ENCODE measurements at regions not wholly inside any gene's neighbourhood (a gene's known extent, or its start where the extent isn't known, plus 50 kb on each side); places are given as distances from the start of the nearest gene placed in this dataset.
"Not testable (repeated sequence)": the region's sequence is repeated elsewhere in the genome, so short reads cannot be mapped to it uniquely, and the experiment has no call there.

DNA sequence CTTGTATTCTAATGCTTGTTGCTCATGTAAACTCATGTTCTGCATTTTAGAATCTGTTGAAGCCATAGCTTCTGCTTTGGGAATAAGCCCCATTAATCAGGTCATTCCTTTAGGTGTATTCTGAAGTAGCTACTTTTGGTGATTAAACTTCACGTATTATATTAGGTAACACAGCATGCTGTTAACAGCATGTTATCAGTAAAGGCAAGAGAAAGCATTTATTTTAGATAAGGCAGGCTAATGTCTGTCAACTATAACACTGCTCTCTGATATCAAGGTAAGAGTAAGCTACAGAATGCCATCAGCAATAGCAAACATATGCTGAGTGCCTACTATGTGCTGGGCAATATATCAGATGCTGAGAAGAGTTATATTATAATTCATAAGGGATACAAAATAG is 726.4 kb downstream of the TTLL7 start:
- H3K4me1 ChIP-seq (ENCODE audit: control insufficient read depth, insufficient read depth, low read length); SMC1A ChIA-PET (ENCODE audit: uncharacterized antibody, unreplicated experiment); H4K20me1 ChIP-seq (ENCODE audit: control insufficient read depth, insufficient read depth); ATAC-seq; FAIRE-seq; intact Hi-C loops (cut with micrococcal nuclease; ENCODE audit: unreplicated experiment); H3K9me3 ChIP-seq (replicated peaks; ENCODE audit: control insufficient read depth, insufficient read depth, low read length); POLR2A ChIA-PET; CTCF ChIA-PET; H2AFZ ChIP-seq (ENCODE audit: control insufficient read depth, low read depth, low read length); H3K9ac ChIP-seq (ENCODE audit: control insufficient read depth, insufficient read depth, low read length); H3K4me2 ChIP-seq (ENCODE audit: control insufficient read depth, insufficient read depth); BruUV-seq (replicated peaks); H3K79me2 ChIP-seq (ENCODE audit: control insufficient read depth, insufficient read depth, low read length); H3K36me3 ChIP-seq (ENCODE audit: control insufficient read depth in 2 of 2, insufficient read depth in 2 of 2, low read length in 1 of 2); DNase-seq (ENCODE audit: low read depth, low spot score); in situ Hi-C loops (cut with MboI); H3K27me3 ChIP-seq (replicated peaks in 1 of 2; ENCODE audit: control insufficient read depth in 2 of 2, insufficient read depth in 2 of 2, low read length in 1 of 2); RAD21 ChIA-PET (ENCODE audit: unreplicated experiment); H3K27ac ChIP-seq (ENCODE audit: control insufficient read depth, insufficient read depth); H3K4me3 ChIP-seq: not testable (repeated sequence)
- WGBS (ENCODE audit: insufficient coverage, insufficient replicate concordance, low lambda C conversion rate, missing lambda C conversion rate): 0% methylated on average over 1 of the region's 1 CpG

DNA sequence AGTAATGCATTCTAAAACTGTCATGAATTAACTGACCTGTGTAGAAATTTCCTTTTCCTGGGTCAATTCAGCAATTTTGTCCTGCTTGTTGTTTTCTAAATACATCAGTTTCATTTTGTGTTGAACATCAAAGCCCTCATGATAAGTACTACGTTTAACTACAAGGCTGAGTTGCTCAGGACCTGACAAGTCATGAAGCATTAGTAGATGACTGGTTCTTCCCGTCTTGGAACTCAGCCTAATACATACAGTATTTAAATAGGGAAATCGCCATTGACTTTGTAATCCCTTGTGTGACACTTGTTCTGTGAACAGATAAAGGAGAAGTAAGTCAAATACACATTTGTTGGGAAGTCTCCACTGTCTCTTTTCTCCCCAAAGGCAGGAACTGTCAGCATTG is 727.1 kb downstream of the TTLL7 start:
- H2AFZ ChIP-seq (ENCODE audit: control insufficient read depth, low read depth, low read length); H3K79me2 ChIP-seq (ENCODE audit: control insufficient read depth, insufficient read depth, low read length); ATAC-seq; DNase-seq (ENCODE audit: low read depth, low spot score); CTCF ChIA-PET; H3K27me3 ChIP-seq (replicated peaks in 1 of 2; ENCODE audit: control insufficient read depth in 2 of 2, insufficient read depth in 2 of 2, low read length in 1 of 2); in situ Hi-C loops (cut with MboI); H3K4me2 ChIP-seq (ENCODE audit: control insufficient read depth, insufficient read depth); BruUV-seq (replicated peaks); H4K20me1 ChIP-seq (ENCODE audit: control insufficient read depth, insufficient read depth); H3K9ac ChIP-seq (ENCODE audit: control insufficient read depth, insufficient read depth, low read length); FAIRE-seq; SMC1A ChIA-PET (ENCODE audit: uncharacterized antibody, unreplicated experiment); intact Hi-C loops (cut with micrococcal nuclease; ENCODE audit: unreplicated experiment); H3K9me3 ChIP-seq (replicated peaks; ENCODE audit: control insufficient read depth, insufficient read depth, low read length); H3K4me1 ChIP-seq (ENCODE audit: control insufficient read depth, insufficient read depth, low read length); H3K36me3 ChIP-seq (ENCODE audit: control insufficient read depth in 2 of 2, insufficient read depth in 2 of 2, low read length in 1 of 2); RAD21 ChIA-PET (ENCODE audit: unreplicated experiment); H3K27ac ChIP-seq (ENCODE audit: control insufficient read depth, insufficient read depth); POLR2A ChIA-PET; H3K4me3 ChIP-seq: not testable (repeated sequence)
- 0% methylated on average over 3 of the region's 3 CpGs for WGBS (ENCODE audit: insufficient coverage, insufficient replicate concordance, low lambda C conversion rate, missing lambda C conversion rate)

DNA sequence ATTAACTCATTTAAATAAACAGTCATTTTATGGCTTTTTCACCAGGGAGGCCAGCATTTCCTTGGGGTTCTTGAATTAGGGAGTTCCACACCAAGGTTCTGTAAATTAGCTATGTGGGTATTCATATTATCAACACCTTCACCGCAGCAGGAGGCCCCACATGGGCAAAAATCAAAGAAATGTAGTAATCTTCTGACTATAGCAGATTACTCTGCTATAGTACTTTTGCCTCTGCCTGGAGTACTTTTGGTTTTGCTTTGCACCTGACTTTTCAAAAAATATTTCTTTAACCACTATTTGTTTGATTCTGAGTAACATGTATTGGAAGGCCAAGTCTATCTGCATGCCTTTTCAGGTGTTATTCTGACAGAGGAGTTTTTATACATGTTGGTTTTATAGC is 728.1 kb downstream of the TTLL7 start:
- H3K79me2 ChIP-seq (ENCODE audit: control insufficient read depth, insufficient read depth, low read length); H3K4me2 ChIP-seq (ENCODE audit: control insufficient read depth, insufficient read depth); H3K9ac ChIP-seq (ENCODE audit: control insufficient read depth, insufficient read depth, low read length); H3K27ac ChIP-seq (ENCODE audit: control insufficient read depth, insufficient read depth); H3K36me3 ChIP-seq (ENCODE audit: control insufficient read depth in 2 of 2, insufficient read depth in 2 of 2, low read length in 1 of 2); RAD21 ChIA-PET (ENCODE audit: unreplicated experiment); H3K4me1 ChIP-seq (ENCODE audit: control insufficient read depth, insufficient read depth, low read length); intact Hi-C loops (cut with micrococcal nuclease; ENCODE audit: unreplicated experiment); SMC1A ChIA-PET (ENCODE audit: uncharacterized antibody, unreplicated experiment); H2AFZ ChIP-seq (ENCODE audit: control insufficient read depth, low read depth, low read length); in situ Hi-C loops (cut with MboI); CTCF ChIA-PET; H4K20me1 ChIP-seq (ENCODE audit: control insufficient read depth, insufficient read depth); BruUV-seq (replicated peaks); DNase-seq (ENCODE audit: low read depth, low spot score); H3K27me3 ChIP-seq (replicated peaks in 1 of 2; ENCODE audit: control insufficient read depth in 2 of 2, insufficient read depth in 2 of 2, low read length in 1 of 2); H3K4me3 ChIP-seq; H3K9me3 ChIP-seq (replicated peaks; ENCODE audit: control insufficient read depth, insufficient read depth, low read length); POLR2A ChIA-PET: not testable (repeated sequence)
- FAIRE-seq: peak; percentile 65
- peak; percentile 69 for ATAC-seq
- WGBS (ENCODE audit: insufficient coverage, insufficient replicate concordance, low lambda C conversion rate, missing lambda C conversion rate): no CpG with 5 or more reads among the region's 1 CpG

DNA sequence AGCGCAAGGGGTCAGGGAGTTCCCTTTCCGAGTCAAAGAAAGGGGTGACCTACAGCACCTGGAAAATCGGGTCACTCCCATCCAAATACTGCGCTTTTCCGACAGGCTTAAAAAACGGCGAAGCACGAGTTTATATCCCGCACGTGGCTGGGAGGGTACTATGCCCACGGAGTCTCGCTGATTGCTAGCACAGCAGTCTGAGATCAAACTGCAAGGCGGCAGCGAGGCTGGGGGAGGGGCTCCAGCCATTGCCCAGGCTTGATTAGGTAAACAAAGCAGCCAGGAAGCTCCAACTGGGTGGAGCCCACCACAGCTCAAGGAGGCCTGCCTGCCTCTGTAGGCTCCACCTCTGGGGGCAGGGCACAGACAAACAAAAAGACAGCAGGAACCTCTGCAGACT is 735.1 kb downstream of the TTLL7 start:
- H3K9me3 ChIP-seq (replicated peaks; ENCODE audit: control insufficient read depth, insufficient read depth, low read length); H4K20me1 ChIP-seq (ENCODE audit: control insufficient read depth, insufficient read depth); H2AFZ ChIP-seq (ENCODE audit: control insufficient read depth, low read depth, low read length); CTCF ChIA-PET; H3K9ac ChIP-seq (ENCODE audit: control insufficient read depth, insufficient read depth, low read length); H3K79me2 ChIP-seq (ENCODE audit: control insufficient read depth, insufficient read depth, low read length); DNase-seq (ENCODE audit: low read depth, low spot score); H3K4me3 ChIP-seq; H3K36me3 ChIP-seq (ENCODE audit: control insufficient read depth in 2 of 2, insufficient read depth in 2 of 2, low read length in 1 of 2); H3K27me3 ChIP-seq (replicated peaks in 1 of 2; ENCODE audit: control insufficient read depth in 2 of 2, insufficient read depth in 2 of 2, low read length in 1 of 2); intact Hi-C loops (cut with micrococcal nuclease; ENCODE audit: unreplicated experiment); in situ Hi-C loops (cut with MboI); SMC1A ChIA-PET (ENCODE audit: uncharacterized antibody, unreplicated experiment); ATAC-seq; BruUV-seq (replicated peaks); POLR2A ChIA-PET; H3K27ac ChIP-seq (ENCODE audit: control insufficient read depth, insufficient read depth); H3K4me2 ChIP-seq (ENCODE audit: control insufficient read depth, insufficient read depth); FAIRE-seq; H3K4me1 ChIP-seq (ENCODE audit: control insufficient read depth, insufficient read depth, low read length); RAD21 ChIA-PET (ENCODE audit: unreplicated experiment): not testable (repeated sequence)
- 73% methylated on average over 10 of the region's 14 CpGs for WGBS (ENCODE audit: insufficient coverage, insufficient replicate concordance, low lambda C conversion rate, missing lambda C conversion rate)
